Stimulated activated CD4-positive, alpha-beta T cell treated with anti-CD3 and anti-CD28 coated beads, Interleukin-12 subunit alpha, Interleukin-12 subunit beta, amount 100 ng/mL, for 24 hours (primary cell): ENCODE measurements at regions not wholly inside any gene's neighbourhood (a gene's known extent, or its start where the extent isn't known, plus 50 kb on each side); places are given as distances from the start of the nearest gene placed in this dataset.

Experiments used
- DNase-seq, 2 experiments: peaks; one replicate each; pipeline ENCODE4 v3.0.0-alpha.2; 2020; ENCODE audit warnings: low read depth in 2 of 2

GRCh38 chr2:65739927-65740326 lies 307.5 kb upstream of the SPRED2 start:
- DNase-seq = no peak

DNA sequence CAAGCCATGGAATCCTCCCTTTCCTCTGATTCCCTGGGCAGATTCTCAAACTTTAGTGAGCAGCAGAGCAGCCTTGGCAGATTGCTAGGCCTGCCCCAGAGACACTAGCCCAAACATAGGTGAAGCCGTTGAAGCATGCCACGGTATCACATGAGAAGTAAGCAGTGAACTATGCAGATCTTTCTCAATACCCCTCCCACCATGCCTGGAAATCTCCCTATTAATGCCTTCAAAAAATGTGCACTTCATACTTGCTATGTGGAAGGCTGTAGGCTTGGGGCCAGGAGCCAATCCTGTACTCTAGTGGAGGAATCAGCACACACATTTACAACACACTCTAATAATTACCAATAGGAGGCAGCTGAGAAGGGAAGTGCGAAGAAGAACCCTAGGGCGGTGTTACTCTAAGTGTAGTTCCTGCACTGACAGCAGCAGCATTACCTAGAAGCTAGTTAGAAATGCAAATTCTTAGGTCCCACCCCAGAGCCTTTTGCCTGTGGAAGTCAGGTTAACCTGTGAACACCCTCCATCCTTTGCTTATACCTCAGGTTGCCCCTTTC lies 305.1 kb upstream of the SPRED2 start:
- DNase-seq = no peak

- no peak for DNase-seq
Observed at GRCh38 chr2:65731476-65731875, 299.1 kb upstream of the SPRED2 start.

- no peak for DNase-seq
Observed at GRCh38 chr2:65730186-65730585, 297.8 kb upstream of the SPRED2 start.

DNA sequence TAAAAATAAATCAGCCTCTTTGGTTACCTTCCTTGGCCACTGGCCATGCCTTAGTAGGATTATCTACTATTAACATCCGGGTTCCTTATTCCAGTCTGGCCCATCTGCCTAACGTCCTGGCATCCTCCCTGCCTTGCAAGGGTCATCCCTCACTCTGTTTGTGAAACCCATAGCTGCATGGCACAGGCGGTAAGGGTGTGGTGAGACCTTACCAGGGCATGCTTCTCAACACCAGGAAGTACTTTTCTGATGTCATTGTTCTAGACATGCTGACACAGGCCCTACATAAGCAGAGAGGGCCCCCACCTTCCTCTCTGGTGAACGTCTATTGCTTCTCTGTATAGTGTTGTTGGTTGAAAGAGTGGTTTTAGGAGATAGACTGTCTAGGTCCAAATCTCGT lies 296.8 kb upstream of the SPRED2 start:
- DNase-seq = no peak

- DNase-seq = no peak
Observed at GRCh38 chr2:65728477-65729180, 296.2 kb upstream of the SPRED2 start.

- no peak for DNase-seq
Observed at GRCh38 chr2:65727816-65728215, 295.4 kb upstream of the SPRED2 start.

DNA sequence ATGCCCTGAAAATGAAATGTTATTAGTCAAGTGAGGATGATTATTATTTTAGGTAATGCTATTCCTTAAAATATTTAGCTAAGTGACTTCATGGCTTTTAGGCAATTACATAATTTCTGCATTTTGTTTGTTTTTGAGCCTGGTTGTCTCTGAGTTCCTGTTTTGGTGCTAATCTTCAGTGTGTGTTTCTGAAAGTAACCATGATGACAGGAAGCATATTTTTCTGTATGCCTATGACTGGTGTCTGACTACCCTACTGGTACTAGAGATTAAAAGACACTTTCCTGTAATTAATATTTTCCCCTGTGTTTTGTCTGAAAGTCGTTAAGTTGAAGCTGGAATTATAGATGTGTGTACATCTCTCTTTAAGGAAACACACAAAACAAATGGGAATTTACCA lies 295.0 kb upstream of the SPRED2 start:
- no peak for DNase-seq

DNA sequence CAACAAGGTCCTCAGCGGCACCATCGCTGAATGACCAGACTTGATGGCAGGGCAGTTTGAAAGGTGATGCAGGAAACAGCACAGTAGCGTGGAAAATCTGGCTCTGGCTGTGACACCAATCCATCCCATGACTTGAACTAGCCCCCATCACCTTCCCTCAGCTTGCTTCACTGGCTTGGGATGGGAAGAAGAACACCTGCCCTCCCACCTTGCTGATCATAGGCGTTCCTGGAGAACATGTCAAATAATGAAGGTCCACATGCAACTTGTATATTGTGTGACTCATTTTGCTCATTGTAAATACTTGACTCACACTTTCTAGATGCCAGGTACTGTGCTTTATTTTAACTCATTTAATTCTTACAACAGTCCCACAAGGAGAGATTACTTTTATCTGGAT lies 292.4 kb upstream of the SPRED2 start:
- no peak for DNase-seq

DNA sequence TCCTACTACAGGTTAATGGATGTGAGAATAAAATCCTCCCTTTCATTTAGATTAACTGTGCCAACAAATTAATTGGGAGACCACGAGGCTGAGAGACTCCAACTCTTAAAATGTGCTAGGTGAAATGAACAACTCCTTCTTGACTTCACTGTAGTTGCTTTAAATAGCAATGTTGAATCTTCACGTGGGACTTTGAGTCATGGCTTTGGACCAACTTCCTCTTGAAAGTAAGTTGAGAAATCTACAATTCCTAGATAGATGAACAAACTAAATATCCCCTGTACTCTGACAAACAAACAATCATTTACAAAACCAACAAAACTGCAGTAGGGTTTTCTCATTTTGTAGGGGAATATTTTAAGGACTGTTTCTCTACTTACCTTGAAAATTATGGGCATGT lies 291.9 kb upstream of the SPRED2 start:
- no peak for DNase-seq

DNA sequence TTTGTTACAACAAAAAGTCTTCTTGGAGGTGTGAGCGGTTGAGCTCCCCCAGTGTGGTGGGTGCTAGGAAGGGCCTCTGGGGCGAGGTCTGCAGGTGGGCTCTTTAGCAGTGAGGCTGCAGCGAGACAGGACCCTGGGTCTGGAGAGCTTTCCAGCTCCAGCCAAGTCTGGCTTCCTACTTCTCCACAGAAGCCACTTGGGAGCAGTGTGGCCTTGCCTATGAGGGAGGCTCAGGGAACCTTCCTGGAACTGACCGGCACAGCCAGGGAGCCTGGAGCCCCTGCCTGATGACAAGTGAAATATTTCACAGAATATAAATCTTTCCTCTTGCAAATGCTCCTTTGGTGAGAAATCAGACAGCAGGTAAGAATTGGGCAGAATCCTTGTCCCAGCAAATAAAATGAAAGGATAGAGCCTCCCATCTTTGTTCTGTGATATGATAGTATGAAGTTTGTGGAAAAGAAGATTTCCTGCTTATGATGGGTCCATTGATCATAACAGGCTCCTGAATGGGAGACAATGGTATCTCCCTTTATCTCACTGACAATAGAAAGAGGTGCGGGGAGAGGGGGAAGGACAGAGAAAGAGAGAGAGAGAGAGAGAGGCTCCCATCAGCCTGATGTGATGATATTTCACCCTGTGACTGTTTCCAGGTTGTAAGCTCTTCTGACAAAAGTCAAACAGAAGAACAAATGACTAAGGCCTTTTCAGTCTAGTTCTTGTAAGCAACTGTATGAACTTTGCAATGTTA lies 289.8 kb upstream of the SPRED2 start:
- DNase-seq = no peak

GRCh38 chr2:65716698-65717097 lies 284.3 kb upstream of the SPRED2 start:
- no peak for DNase-seq

DNA sequence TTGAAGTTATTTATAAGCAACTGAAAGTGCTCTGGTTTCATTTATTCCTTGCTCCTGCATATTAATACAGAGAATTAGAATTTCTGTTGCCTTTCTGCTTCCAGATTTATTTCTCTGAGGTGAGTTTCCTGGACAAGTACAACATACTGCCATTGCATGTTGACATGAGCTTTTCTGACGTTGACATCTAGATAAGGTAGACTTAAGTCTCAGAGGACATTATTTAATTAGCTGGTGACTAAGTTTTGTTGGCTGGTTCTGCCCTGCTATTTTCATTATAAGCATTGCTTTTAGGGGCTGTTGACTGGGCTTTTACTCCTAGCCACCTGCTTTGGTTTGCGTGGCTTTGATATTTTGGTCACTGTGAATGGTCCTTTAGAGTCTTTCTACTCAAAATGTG lies 282.9 kb upstream of the SPRED2 start:
- no peak for DNase-seq

DNA sequence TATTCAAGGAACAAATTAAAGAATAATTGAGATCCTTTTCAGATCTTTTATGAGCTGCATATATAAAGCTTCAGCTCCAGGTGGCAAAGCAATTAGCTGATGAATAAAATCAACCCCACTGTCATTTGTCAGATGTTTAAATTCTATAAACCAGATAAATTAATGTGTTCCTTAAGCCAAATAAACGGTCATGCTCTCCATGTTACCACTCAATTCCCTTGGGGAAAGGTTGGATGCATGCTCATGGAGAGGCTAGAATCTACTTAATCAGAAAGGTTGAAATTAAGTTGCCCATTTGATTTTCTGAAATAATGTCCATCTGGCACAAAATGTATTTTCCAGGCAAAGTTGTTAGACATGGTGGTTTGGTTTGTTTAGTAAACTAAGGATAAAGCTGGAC lies 282.5 kb upstream of the SPRED2 start:
- no peak for DNase-seq

- no peak for DNase-seq
Observed at GRCh38 chr2:65711863-65712262, 279.5 kb upstream of the SPRED2 start.

DNA sequence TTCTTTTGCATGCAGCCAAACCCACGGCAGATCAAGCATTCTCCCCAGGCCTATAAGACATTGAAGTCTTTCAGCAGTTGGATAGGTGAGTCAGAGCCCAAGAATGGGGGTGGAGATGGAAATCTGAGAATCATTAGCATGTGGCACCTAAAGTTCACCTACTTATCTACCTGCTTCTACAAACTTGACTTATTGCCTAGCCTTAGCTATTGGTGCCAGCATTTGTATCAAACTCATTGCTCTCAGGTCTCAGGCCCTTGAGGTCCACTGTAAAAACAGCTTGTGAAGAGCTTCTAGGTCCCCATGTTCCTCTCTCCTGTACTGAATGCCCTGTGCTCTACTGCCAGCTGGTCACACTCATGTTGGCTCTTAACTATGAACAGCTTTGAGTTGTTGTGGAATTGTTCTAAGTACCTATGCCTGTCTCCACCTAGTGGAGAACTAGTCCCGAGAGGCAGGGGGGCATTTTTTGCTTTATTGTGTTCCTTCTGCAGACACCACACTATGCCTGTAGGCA lies 278.4 kb upstream of the SPRED2 start:
- DNase-seq = no peak

DNA sequence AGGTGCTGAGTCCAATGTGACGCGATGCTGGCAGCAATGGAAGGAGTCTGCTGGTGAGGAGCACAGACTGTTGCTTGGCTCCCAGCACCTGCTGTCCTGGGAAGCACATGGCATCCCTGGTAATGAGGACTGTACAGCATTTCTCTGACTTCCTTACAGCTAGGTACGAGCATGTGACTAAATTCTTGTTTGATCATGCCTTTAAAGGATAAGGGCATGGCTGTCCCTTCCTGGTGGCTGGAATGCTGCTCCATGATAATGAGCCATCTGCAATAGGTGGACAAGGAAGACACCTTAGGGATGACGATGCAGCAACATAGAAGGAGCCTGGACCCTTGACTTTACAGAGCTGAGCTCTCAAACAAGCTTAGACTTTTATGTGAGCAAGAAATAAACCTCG lies 278.0 kb upstream of the SPRED2 start:
- no peak for DNase-seq

DNA sequence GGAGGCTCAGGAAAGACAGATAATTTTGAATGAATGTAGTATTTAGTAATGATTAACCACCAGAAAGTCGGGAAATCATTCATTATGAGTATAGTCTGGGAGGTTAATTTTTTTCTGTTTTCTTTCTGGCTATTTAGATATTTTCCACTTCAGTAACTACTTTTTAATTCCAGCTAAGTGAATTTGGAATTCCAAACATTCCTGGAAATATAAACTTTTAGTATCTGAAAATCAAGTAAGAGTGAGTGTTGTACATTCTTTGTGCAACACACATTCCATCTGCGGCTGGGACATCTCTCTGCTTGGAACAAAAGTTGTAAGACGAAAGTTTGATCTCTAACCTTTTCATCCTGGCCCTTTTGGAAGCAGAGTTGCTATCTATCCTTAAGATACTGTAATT lies 275.7 kb upstream of the SPRED2 start:
- DNase-seq = no peak

GRCh38 chr2:65706411-65706810 lies 274.0 kb upstream of the SPRED2 start:
- no peak for DNase-seq

GRCh38 chr2:65701191-65701590 lies 268.8 kb upstream of the SPRED2 start:
- no peak for DNase-seq

DNA sequence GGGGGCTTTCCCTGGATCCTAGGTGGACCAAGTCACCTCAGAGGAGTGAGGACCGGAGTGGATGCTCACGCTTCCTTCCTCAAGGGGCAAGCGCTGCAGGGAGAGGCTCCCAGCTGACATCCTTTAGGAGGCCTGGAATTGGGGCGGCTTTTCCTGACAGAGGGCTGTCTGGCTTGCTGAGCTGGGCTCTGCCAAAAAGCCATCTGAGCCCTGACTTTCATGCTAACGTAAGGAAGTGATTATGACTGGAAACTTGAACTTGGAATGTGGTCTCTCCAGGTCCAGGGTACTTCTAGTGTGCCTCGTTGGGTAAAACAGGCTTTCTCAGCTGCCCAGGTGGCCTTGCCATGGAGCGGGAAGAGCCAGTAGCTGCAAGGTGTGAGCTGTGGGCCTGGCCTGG lies 268.3 kb upstream of the SPRED2 start:
- DNase-seq = no peak

DNA sequence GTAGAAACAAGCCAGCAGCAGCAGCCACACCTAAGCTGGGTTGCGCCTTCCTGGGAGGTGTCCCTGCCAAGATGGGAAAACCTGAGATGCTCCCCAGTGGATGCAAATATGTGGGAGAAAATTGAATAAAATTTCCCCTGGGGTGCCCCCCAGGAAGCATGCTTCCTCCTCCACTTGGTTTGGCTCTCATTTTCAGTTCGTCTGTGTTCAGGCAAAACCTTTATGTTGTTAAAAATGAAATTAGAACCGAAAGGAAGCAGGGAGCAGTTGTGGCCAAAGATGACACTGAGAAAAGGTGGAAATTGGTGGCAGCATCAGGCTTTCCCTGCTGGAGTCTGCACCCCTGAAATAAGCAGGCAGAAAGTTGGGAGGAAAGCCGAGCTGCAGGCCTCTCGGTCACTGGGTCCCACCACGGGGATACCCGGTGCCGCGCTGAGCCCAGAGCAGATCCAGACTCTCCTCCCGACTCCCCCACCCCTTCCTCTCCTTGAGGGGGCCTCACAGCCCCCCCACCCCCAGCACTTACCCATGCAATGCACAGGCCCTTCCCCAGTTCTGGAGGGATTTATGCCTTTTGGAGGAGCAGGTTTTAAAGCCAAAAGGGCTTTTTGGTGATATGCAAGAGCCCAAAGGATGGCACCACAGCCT lies 267.7 kb upstream of the SPRED2 start:
- no peak for DNase-seq

DNA sequence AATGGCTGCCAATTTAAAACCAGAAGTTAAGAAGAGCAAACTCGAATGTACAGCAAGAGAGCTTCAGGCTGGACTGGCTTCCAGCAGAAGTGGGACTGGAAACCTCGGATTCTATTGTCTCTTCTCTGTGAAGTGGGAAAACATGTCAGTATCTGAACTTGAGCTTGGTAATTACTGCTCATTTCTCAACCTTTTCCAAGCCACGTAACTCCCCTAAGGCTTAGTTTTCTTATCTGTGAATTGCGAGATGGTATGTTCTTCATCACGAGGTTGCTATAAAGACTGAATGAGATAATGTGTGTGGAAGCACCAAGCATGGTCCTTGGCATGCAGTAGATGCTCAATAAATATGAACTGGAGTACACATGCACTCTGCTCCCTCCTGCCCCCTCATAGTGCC lies 259.4 kb upstream of the SPRED2 start:
- no peak for DNase-seq
